ENCODE measurements at regions not wholly inside any gene's neighbourhood (a gene's known extent, or its start where the extent isn't known, plus 50 kb on each side); places are given as distances from the start of the nearest gene placed in this dataset.

GRCh38 chr11:115808351-115808940, 304.2 kb upstream of the CADM1 start:
- Mint-ChIP-seq H3K9me3 (peaks cover 27 to 41% (median 35%) of the 10 kb centered on the region in 7 donors), H3K27ac (no peak overlapping the region), H3K4me1 (no peaks in the 10 kb centered on the region), H3K27me3 (ENCODE audit: low read depth in 3 of 3) (peaks cover 2 to 8% (median 7%) of the 10 kb centered on the region in 3 donors), H3K4me3 (no peak overlapping the region), H3K36me3 (no peaks in the 10 kb centered on the region)
- 93% methylated on average over 1 of the region's 3 CpGs for WGBS (ENCODE audit: insufficient coverage)
- no peak overlapping the region for H2AFZ ChIP-seq (ENCODE audit: insufficient read depth, low read depth, low read length, poor library complexity, severe bottlenecking)
- no peaks in the 10 kb centered on the region for H3K27me3 ChIP-seq (ENCODE audit: control insufficient read depth in 2 of 2, insufficient read depth in 2 of 2, low read length in 2 of 2)
- DNase-seq = no peak
- intact Hi-C loops (cut with micrococcal nuclease) = no loop called here
- no peaks in the 10 kb centered on the region for H3K36me3 ChIP-seq (replicated peaks in 1 of 2; ENCODE audit: control insufficient read depth in 1 of 2, insufficient read depth in 2 of 2, low read length in 2 of 2)
- H3K9ac ChIP-seq (ENCODE audit: insufficient read depth, low read length, poor library complexity, severe bottlenecking) = no peak overlapping the region
- TF ChIP-seq CTCF (IDR thresholded peaks at IDR 0.05) = no peak
- no peak overlapping the region for H3K27ac ChIP-seq (ENCODE audit: low read depth in 1 of 2, low read length in 2 of 2)
- no peak overlapping the region for H3K4me2 ChIP-seq (replicated peaks; ENCODE audit: extremely low read depth, low read length, poor library complexity, severe bottlenecking)
- no peaks in the 10 kb centered on the region for H3K4me1 ChIP-seq (ENCODE audit: control insufficient read depth in 1 of 2, insufficient read depth in 2 of 2, low read length in 2 of 2)
- H3K4me3 ChIP-seq (replicated peaks in 1 of 3; ENCODE audit: low read depth in 2 of 3, low read length in 3 of 3) = no peak overlapping the region
- no peaks in the 10 kb centered on the region for H4K20me1 ChIP-seq (ENCODE audit: insufficient read depth, low read length)
- H3K9me3 ChIP-seq (replicated peaks in 1 of 2; ENCODE audit: control insufficient read depth in 1 of 2, insufficient read depth in 1 of 2, low read length in 2 of 2) = peaks cover 28 to 30% of the 10 kb centered on the region in 2 donors
- H3K79me2 ChIP-seq (ENCODE audit: insufficient read depth, low read length) = no peaks in the 10 kb centered on the region

- no peaks in the 10 kb centered on the region for H3K4me1 ChIP-seq (ENCODE audit: control insufficient read depth in 1 of 2, insufficient read depth in 2 of 2, low read length in 2 of 2)
- no peak overlapping the region for H2AFZ ChIP-seq (ENCODE audit: insufficient read depth, low read depth, low read length, poor library complexity, severe bottlenecking)
- Mint-ChIP-seq H3K4me3 (no peak overlapping the region), H3K4me1 (no peaks in the 10 kb centered on the region), H3K36me3 (no peaks in the 10 kb centered on the region), H3K9me3 (peaks cover 20 to 36% (median 31%) of the 10 kb centered on the region in 7 donors), H3K27ac (peak overlapping the region in 1 of 7 donors; percentile 34), H3K27me3 (ENCODE audit: low read depth in 3 of 3) (peaks cover 0 to 5% (median 5%) of the 10 kb centered on the region in 3 donors)
- no peaks in the 10 kb centered on the region for H3K27me3 ChIP-seq (ENCODE audit: control insufficient read depth in 2 of 2, insufficient read depth in 2 of 2, low read length in 2 of 2)
- no peaks in the 10 kb centered on the region for H3K36me3 ChIP-seq (replicated peaks in 1 of 2; ENCODE audit: control insufficient read depth in 1 of 2, insufficient read depth in 2 of 2, low read length in 2 of 2)
- H4K20me1 ChIP-seq (ENCODE audit: insufficient read depth, low read length) = no peaks in the 10 kb centered on the region
- H3K9ac ChIP-seq (ENCODE audit: insufficient read depth, low read length, poor library complexity, severe bottlenecking) = no peak overlapping the region
- H3K4me3 ChIP-seq (replicated peaks in 1 of 3; ENCODE audit: low read depth in 2 of 3, low read length in 3 of 3) = no peak overlapping the region
- DNase-seq = no peak
- peaks cover 25 to 30% of the 10 kb centered on the region in 2 donors for H3K9me3 ChIP-seq (replicated peaks in 1 of 2; ENCODE audit: control insufficient read depth in 1 of 2, insufficient read depth in 1 of 2, low read length in 2 of 2)
- WGBS (ENCODE audit: insufficient coverage) = 100% methylated on average over 1 of the region's 2 CpGs
- no peak overlapping the region for H3K27ac ChIP-seq (ENCODE audit: low read depth in 1 of 2, low read length in 2 of 2)
- TF ChIP-seq CTCF (IDR thresholded peaks at IDR 0.05) = no peak
- intact Hi-C loops (cut with micrococcal nuclease) = no loop called here
- H3K4me2 ChIP-seq (replicated peaks; ENCODE audit: extremely low read depth, low read length, poor library complexity, severe bottlenecking) = no peak overlapping the region
- H3K79me2 ChIP-seq (ENCODE audit: insufficient read depth, low read length) = no peaks in the 10 kb centered on the region
Measured at GRCh38 chr11:115806056-115806455, 301.8 kb upstream of the CADM1 start.

All from CD14-positive monocyte (primary cell).